Cardiac muscle cell (in vitro differentiated cells and primary cell): ENCODE measurements at regions not wholly inside any gene's neighbourhood (a gene's known extent, or its start where the extent isn't known, plus 50 kb on each side); places are given as distances from the start of the nearest gene placed in this dataset.

Experiments used
- DNase-seq, 2 donors: peaks; one replicate each; pipeline versions ENCODE4 v3.0.0 to v3.0.0-alpha.2; 2010 to 2017; ENCODE audit warnings: low read depth in 1 of 2, low spot score in 1 of 2
- H3K27ac ChIP-seq: fragments of 200-600 bp; sonication (generic); 2 replicates; pipeline ENCODE4 v1.5.1; 2016
- H3K27me3 ChIP-seq: fragments of 200-600 bp; sonication (generic); 2 replicates; pipeline ENCODE4 v1.6.0; 2016; ENCODE audit warnings: control low read depth
- H3K36me3 ChIP-seq: fragments of 200-600 bp; sonication (generic); 2 replicates; pipeline ENCODE4 v1.5.1; 2016; ENCODE audit warnings: control low read depth
- H3K4me1 ChIP-seq: fragments of 200-600 bp; sonication (generic); 2 replicates; pipeline ENCODE4 v1.8.1; 2017; ENCODE audit warnings: low read depth, mild to moderate bottlenecking, mixed run types
- H3K4me3 ChIP-seq: fragments of 200-600 bp; sonication (generic); 2 replicates; pipeline ENCODE4 v1.5.1; 2016; ENCODE audit warnings: mild to moderate bottlenecking
- H3K9me3 ChIP-seq: fragments of 200-600 bp; sonication (generic); 2 replicates; pipeline ENCODE4 v1.5.1; 2017; ENCODE audit warnings: low read depth, mild to moderate bottlenecking, control low read depth
- CTCF ChIP-seq: IDR thresholded peaks from 2 replicates; pipeline ENCODE4 v1.5.1; 2012; ENCODE audit warnings: low read depth, mild to moderate bottlenecking, low read length

- Histone ChIP-seq H3K4me1 (no peaks in the 10 kb centered on the region), H3K27me3 (no peaks in the 10 kb centered on the region), H3K36me3 (no peaks in the 10 kb centered on the region), H3K4me3 (no peak overlapping the region), H3K27ac (no peak overlapping the region), H3K9me3 (no peaks in the 10 kb centered on the region)
- no peak for TF ChIP-seq CTCF
- DNase-seq, result no peak
Measured at GRCh38 chr4:177861551-177862094, 419.4 kb upstream of the AGA start.

GRCh38 chr4:177862541-177863176 lies 420.4 kb upstream of the AGA start:
- Histone ChIP-seq H3K27ac (no peak overlapping the region), H3K4me3 (no peak overlapping the region), H3K36me3 (no peaks in the 10 kb centered on the region), H3K9me3 (no peaks in the 10 kb centered on the region), H3K27me3 (no peaks in the 10 kb centered on the region), H3K4me1 (no peaks in the 10 kb centered on the region)
- no peak for TF ChIP-seq CTCF
- DNase-seq, result no peak

GRCh38 chr4:177879851-177880250 lies 437.6 kb upstream of the AGA start:
- no peaks in the 10 kb centered on the region for H3K36me3 ChIP-seq
- H3K27me3 ChIP-seq, result no peaks in the 10 kb centered on the region
- peaks cover 3% of the 10 kb centered on the region for H3K4me1 ChIP-seq
- H3K27ac ChIP-seq, result no peak overlapping the region
- TF ChIP-seq CTCF, result no peak
- H3K4me3 ChIP-seq, result no peak overlapping the region
- no peak for DNase-seq
- no peaks in the 10 kb centered on the region for H3K9me3 ChIP-seq

GRCh38 chr4:177895136-177895535 lies 452.9 kb upstream of the AGA start:
- H3K27ac ChIP-seq, result no peak overlapping the region
- no peaks in the 10 kb centered on the region for H3K36me3 ChIP-seq
- H3K27me3 ChIP-seq, result no peaks in the 10 kb centered on the region
- no peak overlapping the region for H3K4me3 ChIP-seq
- no peak for TF ChIP-seq CTCF
- DNase-seq, result no peak
- H3K4me1 ChIP-seq, result peaks cover 4% of the 10 kb centered on the region
- no peaks in the 10 kb centered on the region for H3K9me3 ChIP-seq

- Histone ChIP-seq H3K9me3 (no peaks in the 10 kb centered on the region), H3K36me3 (no peaks in the 10 kb centered on the region), H3K4me3 (no peak overlapping the region), H3K4me1 (peaks cover 24% of the 10 kb centered on the region), H3K27ac (no peak overlapping the region), H3K27me3 (no peaks in the 10 kb centered on the region)
- no peak for TF ChIP-seq CTCF
- DNase-seq, result no peak
Measured at GRCh38 chr4:177901786-177902185, 459.5 kb upstream of the AGA start.
